ENCODE measurements at regions not wholly inside any gene's neighbourhood (a gene's known extent, or its start where the extent isn't known, plus 50 kb on each side); places are given as distances from the start of the nearest gene placed in this dataset.

DNA sequence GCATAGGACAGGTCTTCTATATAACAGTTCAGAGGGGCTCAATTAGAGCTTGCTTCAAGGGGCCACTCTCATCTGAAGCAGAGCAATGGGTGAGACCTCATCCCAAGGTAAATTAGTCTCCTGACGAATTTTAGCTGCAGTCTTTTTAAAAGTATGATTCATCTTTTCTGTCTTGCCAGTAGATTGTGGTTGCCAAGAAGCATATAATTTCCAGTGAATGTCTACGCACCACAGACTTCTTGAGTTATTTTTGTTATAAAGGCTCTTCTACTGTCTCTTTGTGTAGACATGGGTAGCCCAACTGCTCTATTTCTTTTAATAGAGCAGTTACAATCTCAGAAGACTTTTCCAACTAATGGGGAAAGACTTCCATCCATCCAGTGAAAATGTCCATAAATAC, 108.9 kb upstream of the FMN2 start:
- POLR2A ChIA-PET (ENCODE audit: partially characterized antibody): no interaction called here
- Histone ChIP-seq H4K91ac (replicated peaks; ENCODE audit: insufficient read length, low read length) (no peak overlapping the region), H3K79me1 (ENCODE audit: low read depth, low read length) (no peaks in the 10 kb centered on the region), H4K5ac (ENCODE audit: insufficient read length, low read depth, low read length) (no peak overlapping the region), H3K27ac (ENCODE audit: low read depth, low read length) (no peak overlapping the region), H3K9ac (replicated peaks in 1 of 4; ENCODE audit: extremely low read depth in 1 of 4, low read depth in 3 of 4, low read length in 3 of 4) (no peak overlapping the region), H3K18ac (ENCODE audit: extremely low read depth, low read length) (no peak overlapping the region), H3K4ac (replicated peaks; ENCODE audit: insufficient read length, low read depth, low read length) (no peak overlapping the region), H4K20me1 (replicated peaks in 1 of 2; ENCODE audit: control insufficient read depth in 1 of 2, insufficient read depth in 2 of 2, low read length in 2 of 2) (no peaks in the 10 kb centered on the region), H2AK5ac (ENCODE audit: low read depth, low read length) (no peak overlapping the region), H4K8ac (ENCODE audit: extremely low read depth, insufficient read depth, low read length) (no peak overlapping the region), H3K4me3 (ENCODE audit: extremely low read depth in 1 of 4, insufficient read depth in 2 of 4, low read depth in 3 of 4, low read length in 4 of 4) (no peak overlapping the region), H3K9me3 (ENCODE audit: insufficient read depth in 2 of 2, low read depth in 1 of 2, low read length in 1 of 2) (peaks cover 54 to 72% of the 10 kb centered on the region in 2 experiments), H2BK5ac (ENCODE audit: low read depth, low read length) (no peak overlapping the region), H2BK15ac (ENCODE audit: low read length) (no peak overlapping the region), H2BK20ac (ENCODE audit: low read length) (no peak overlapping the region), H3K4me1 (replicated peaks in 1 of 4; ENCODE audit: control insufficient read depth in 3 of 4, insufficient read depth in 4 of 4, low read length in 3 of 4) (no peaks in the 10 kb centered on the region), H3K23me2 (ENCODE audit: low read depth, low read length) (no peaks in the 10 kb centered on the region), H2BK12ac (ENCODE audit: low read depth, low read length) (no peak overlapping the region), H3K79me2 (ENCODE audit: control insufficient read depth in 1 of 2, insufficient read depth in 2 of 2, low read length in 2 of 2) (no peaks in the 10 kb centered on the region), H2BK120ac (replicated peaks; ENCODE audit: low read depth, low read length) (no peak overlapping the region), H2AFZ (ENCODE audit: low read length) (no peak overlapping the region), H3K36me3 (ENCODE audit: control insufficient read depth in 2 of 4, insufficient read depth in 4 of 4, low read length in 3 of 4) (peaks cover 0 to 8% (median 0%) of the 10 kb centered on the region in 4 experiments; a peak in 1 of 8 replicates), H3K23ac (ENCODE audit: insufficient read length) (no peak overlapping the region), H3K56ac (replicated peaks; ENCODE audit: insufficient read length, low read depth, low read length) (no peak overlapping the region), H3K14ac (ENCODE audit: insufficient read length) (no peak overlapping the region), H3K27me3 (replicated peaks in 1 of 4; ENCODE audit: control insufficient read depth in 3 of 4, extremely low read depth in 1 of 4, insufficient read depth in 3 of 4, low read length in 3 of 4) (peaks cover 0 to 1% (median 0%) of the 10 kb centered on the region in 4 experiments; a peak in 1 of 7 replicates), H3K4me2 (ENCODE audit: insufficient read depth in 1 of 2, low read depth in 2 of 2, low read length in 2 of 2) (no peak overlapping the region)
- no peak for FAIRE-seq
- 87% methylated on average over 2 of the region's 2 CpGs; no CpG with 5 or more reads in 1 of the 2 experiments for WGBS, 2 experiments (ENCODE audit: extremely low coverage in 1 of 2, insufficient coverage in 1 of 2, insufficient read length in 1 of 2, insufficient replicate concordance in 2 of 2, low coverage in 1 of 2, low lambda C conversion rate in 2 of 2, missing lambda C conversion rate in 1 of 2)
- CTCF ChIA-PET (ENCODE audit: partially characterized antibody): interaction anchor here (0.6 to 1.0 kb wide), 2 partner anchors 30 to 242 kb away, joined by 3 read pairs; no protein-coding TSS in a partner anchor
- no peak for DNase-seq (ENCODE audit: low read depth in 1 of 2, low spot score in 2 of 2)
- no peak for TF ChIP-seq BRCA1 (IDR thresholded peaks at IDR 0.05; ENCODE audit: low read depth, low read length)
- TF ChIP-seq ZNF274 (IDR thresholded peaks at IDR 0.05; ENCODE audit: borderline replicate concordance, extremely low read depth, low read length): no peak

Measured in H1 (cell line).